Mesodermal cell (in vitro differentiated cells): ENCODE measurements at regions not wholly inside any gene's neighbourhood (a gene's known extent, or its start where the extent isn't known, plus 50 kb on each side); places are given as distances from the start of the nearest gene placed in this dataset.
"Not testable (repeated sequence)": the region's sequence is repeated elsewhere in the genome, so short reads cannot be mapped to it uniquely, and the experiment has no call there.

Experiments used
- H3K27ac ChIP-seq: 2 replicates; pipeline ENCODE4 v1.7.0; 2013; ENCODE audit warnings: mild to moderate bottlenecking, low read depth, low read length, moderate library complexity; ENCODE audit not compliant: severe bottlenecking
- H3K36me3 ChIP-seq: 2 replicates; pipeline ENCODE4 v1.7.1; 2013; ENCODE audit warnings: mild to moderate bottlenecking, low read length, moderate library complexity; ENCODE audit not compliant: control insufficient read depth, insufficient read depth
- H3K4me1 ChIP-seq: one replicate; pipeline ENCODE4 v1.7.1; 2013; ENCODE audit warnings: mild to moderate bottlenecking, low read length; ENCODE audit not compliant: insufficient read depth, control insufficient read depth, poor library complexity, severe bottlenecking
- H3K4me3 ChIP-seq: 2 replicates; pipeline ENCODE4 v1.7.0; 2013; ENCODE audit warnings: low read length, control low read depth, mild to moderate bottlenecking; ENCODE audit not compliant: insufficient read depth, poor library complexity, severe bottlenecking; ENCODE audit errors: extremely low read depth
- H3K9me3 ChIP-seq: 2 replicates; pipeline ENCODE4 v1.7.1; 2013; ENCODE audit warnings: mild to moderate bottlenecking, low read length, moderate library complexity; ENCODE audit not compliant: control insufficient read depth
- WGBS, 2 experiments: methylation state at CpG; one replicate each; pipeline ENCODE4 v1.1.5; 2013; ENCODE audit warnings: missing lambda C conversion rate in 2 of 2; ENCODE audit not compliant: insufficient coverage in 2 of 2; 5-methylcytosine and 5-hydroxymethylcytosine counted together

GRCh38 chr18:14935210-14935609 lies 187.2 kb downstream of the ANKRD30B start:
- Histone ChIP-seq H3K4me1 (no peaks in the 10 kb centered on the region), H3K9me3 (peaks cover 54% of the 10 kb centered on the region)
- WGBS, 2 experiments: 13 to 50% methylated on average over 2 of the region's 3 CpGs

GRCh38 chr18:14936313-14936712 lies 188.3 kb downstream of the ANKRD30B start:
- Histone ChIP-seq H3K36me3 (no peaks in the 10 kb centered on the region), H3K4me3 (no peak overlapping the region), H3K9me3 (peaks cover 57% of the 10 kb centered on the region), H3K4me1 (no peaks in the 10 kb centered on the region), H3K27ac (no peak overlapping the region)
- WGBS, 2 experiments: no CpG with 5 or more reads among the region's 4 CpGs

More at GRCh38 chr18:14935210-14935609, 187.2 kb downstream of the ANKRD30B start:
- Histone ChIP-seq H3K4me3 (no peak overlapping the region), H3K27ac (no peak overlapping the region), H3K36me3 (no peaks in the 10 kb centered on the region)

- WGBS, 2 experiments: 73 to 79% methylated on average over 8 to 9 of the region's 9 CpGs
- H3K9me3 ChIP-seq: peaks cover 59% of the 10 kb centered on the region
- no peak overlapping the region for H3K27ac ChIP-seq
- no peaks in the 10 kb centered on the region for H3K36me3 ChIP-seq
- H3K4me3 ChIP-seq: no peak overlapping the region
- H3K4me1 ChIP-seq: no peaks in the 10 kb centered on the region
Measured at GRCh38 chr18:14937271-14937670, 189.3 kb downstream of the ANKRD30B start.

- Histone ChIP-seq H3K4me1 (no peaks in the 10 kb centered on the region), H3K27ac (no peak overlapping the region), H3K36me3 (no peaks in the 10 kb centered on the region), H3K9me3 (peaks cover 47% of the 10 kb centered on the region), H3K4me3 (no peak overlapping the region)
Measured at GRCh38 chr18:14939141-14939540, 191.2 kb downstream of the ANKRD30B start.

- H3K27ac ChIP-seq, H3K36me3 ChIP-seq, H3K4me1 ChIP-seq, H3K4me3 ChIP-seq: not testable (repeated sequence)
- WGBS, 2 experiments: 63 to 71% methylated on average over 5 to 6 of the region's 6 CpGs
- H3K9me3 ChIP-seq: peaks cover 54% of the 10 kb centered on the region
Measured at GRCh38 chr18:14940106-14940505, 192.1 kb downstream of the ANKRD30B start.

GRCh38 chr18:14940735-14941134 lies 192.8 kb downstream of the ANKRD30B start:
- WGBS, 2 experiments: 11 to 17% methylated on average over 1 of the region's 2 CpGs
- H3K27ac ChIP-seq: no peak overlapping the region
- H3K4me1 ChIP-seq: no peaks in the 10 kb centered on the region
- H3K4me3 ChIP-seq: no peak overlapping the region
- no peaks in the 10 kb centered on the region for H3K36me3 ChIP-seq
- peaks cover 54% of the 10 kb centered on the region for H3K9me3 ChIP-seq

- no peaks in the 10 kb centered on the region for H3K4me1 ChIP-seq
- no peak overlapping the region for H3K27ac ChIP-seq
- H3K9me3 ChIP-seq: peaks cover 50% of the 10 kb centered on the region
- H3K36me3 ChIP-seq: no peaks in the 10 kb centered on the region
- H3K4me3 ChIP-seq: no peak overlapping the region
- WGBS, 2 experiments: 45% methylated on average over 3 of the region's 5 CpGs; no CpG with 5 or more reads in 1 of the 2 experiments
Measured at GRCh38 chr18:14941256-14941655, 193.3 kb downstream of the ANKRD30B start.

GRCh38 chr18:14941792-14942191 lies 193.8 kb downstream of the ANKRD30B start:
- Histone ChIP-seq H3K4me1 (no peaks in the 10 kb centered on the region), H3K36me3 (no peaks in the 10 kb centered on the region), H3K4me3 (no peak overlapping the region), H3K9me3 (peaks cover 46% of the 10 kb centered on the region), H3K27ac (no peak overlapping the region)
- 27 to 30% methylated on average over 2 of the region's 3 CpGs for WGBS, 2 experiments

- Histone ChIP-seq H3K27ac (no peak overlapping the region), H3K4me1 (no peaks in the 10 kb centered on the region), H3K36me3 (no peaks in the 10 kb centered on the region), H3K4me3 (no peak overlapping the region), H3K9me3 (peaks cover 48% of the 10 kb centered on the region)
- 84 to 92% methylated on average over 3 of the region's 7 CpGs for WGBS, 2 experiments
Measured at GRCh38 chr18:14942275-14942674, 194.3 kb downstream of the ANKRD30B start.

GRCh38 chr18:14943486-14943885 lies 195.5 kb downstream of the ANKRD30B start:
- H3K36me3 ChIP-seq: no peaks in the 10 kb centered on the region
- WGBS, 2 experiments: 96 to 100% methylated on average over 2 to 5 of the region's 9 CpGs
- no peaks in the 10 kb centered on the region for H3K4me1 ChIP-seq
- H3K9me3 ChIP-seq: peaks cover 54% of the 10 kb centered on the region
- no peak overlapping the region for H3K4me3 ChIP-seq
- no peak overlapping the region for H3K27ac ChIP-seq

GRCh38 chr18:14943967-14944636 lies 196.1 kb downstream of the ANKRD30B start:
- WGBS, 2 experiments: 71 to 80% methylated on average over 9 to 12 of the region's 17 CpGs
- no peaks in the 10 kb centered on the region for H3K36me3 ChIP-seq
- H3K4me1 ChIP-seq: no peaks in the 10 kb centered on the region
- H3K4me3 ChIP-seq: no peak overlapping the region
- H3K27ac ChIP-seq: no peak overlapping the region
- H3K9me3 ChIP-seq: peaks cover 51% of the 10 kb centered on the region
